B cell (primary cell): ENCODE measurements at regions not wholly inside any gene's neighbourhood (a gene's known extent, or its start where the extent isn't known, plus 50 kb on each side); places are given as distances from the start of the nearest gene placed in this dataset.

ENCODE experiments used
- ATAC-seq: fragments of 200-7000 bp; cut with Tn5 transposase; one replicate; pipeline ENCODE4 v1.10.0; 2021; ENCODE audit warnings: low read depth, mild to moderate bottlenecking, moderate number of reproducible peaks, moderate library complexity
- CTCF ChIA-PET: fragments of 350-600 bp; sonication (Branson Sonifier 250); formaldehyde crosslinking; loops from one replicate; lab custom pipeline; 2021; ENCODE audit warnings: antibody characterized with exemption, inconsistent platforms; lab: Charles Lee
- POLR2A ChIA-PET: fragments of 350-600 bp; sonication (Branson Sonifier 250); formaldehyde crosslinking; loops from one replicate; lab custom pipeline; 2021; ENCODE audit warnings: antibody characterized with exemption; lab: Charles Lee
- DNase-seq: peaks from one replicate; pipeline ENCODE4 v3.0.0; 2013
- H2AFZ ChIP-seq: 2 replicates; pipeline ENCODE4 v1.6.1; 2012; ENCODE audit warnings: mild to moderate bottlenecking, low read depth, low read length; ENCODE audit not compliant: insufficient read depth, poor library complexity, severe bottlenecking
- H3K27ac ChIP-seq, 2 donors: 1 replicate in 1 of 2; 2 replicates in 1 of 2; pipeline ENCODE4 v1.5.1; 2012 to 2013; ENCODE audit warnings: low read length in 2 of 2, mild to moderate bottlenecking in 2 of 2, moderate library complexity in 1 of 2
- H3K27me3 ChIP-seq, 4 experiments: fragments of 200-600 bp in 1 of 4; sonication (generic) in 1 of 4; replicated peaks in 1 of 4; 1 replicate in 2 of 4; 2 replicates in 2 of 4; pipeline versions ENCODE4 v1.6.1 to v1.7.0; 2013 to 2016; ENCODE audit warnings: low read length in 3 of 4, mild to moderate bottlenecking in 2 of 4, mixed read lengths in 1 of 4, moderate library complexity in 1 of 4; ENCODE audit not compliant: insufficient read depth in 4 of 4, control insufficient read depth in 3 of 4; ENCODE audit errors: control extremely low read depth in 1 of 4
- H3K36me3 ChIP-seq, 2 experiments: replicated peaks in 1 of 2; 1 replicate in 1 of 2; 2 replicates in 1 of 2; pipeline versions ENCODE4 v1.6.1 to v1.7.1; 2013; ENCODE audit warnings: low read length in 1 of 2; ENCODE audit not compliant: insufficient read depth in 2 of 2, control insufficient read depth in 1 of 2; ENCODE audit errors: control extremely low read depth in 1 of 2, extremely low read depth in 1 of 2
- H3K4me1 ChIP-seq, 2 donors: fragments of 200-600 bp in 1 of 2; sonication (generic) in 1 of 2; 1 replicate in 1 of 2; 2 replicates in 1 of 2; pipeline versions ENCODE4 v1.5.1 to v1.6.1; 2013 to 2017; ENCODE audit warnings: low read length in 2 of 2; ENCODE audit not compliant: control insufficient read depth in 2 of 2, insufficient read depth in 2 of 2
- H3K4me2 ChIP-seq: replicated peaks from 2 replicates; pipeline ENCODE3; 2012; ENCODE audit warnings: mild to moderate bottlenecking, low read depth, low read length; ENCODE audit not compliant: poor library complexity, severe bottlenecking
- H3K4me3 ChIP-seq, 5 experiments: fragments of 200-600 bp in 1 of 5; sonication (generic) in 1 of 5; 1 replicate in 3 of 5; 2 replicates in 2 of 5; pipeline versions ENCODE4 v1.5.1 to v1.7.0; 2011 to 2016; ENCODE audit warnings: low read length in 4 of 5, mild to moderate bottlenecking in 4 of 5, low read depth in 2 of 5, control low read depth in 1 of 5, moderate library complexity in 1 of 5; ENCODE audit not compliant: insufficient read depth in 1 of 5; ENCODE audit errors: control extremely low read depth in 1 of 5, extremely low read depth in 1 of 5
- H3K79me2 ChIP-seq: fragments of 200-600 bp; sonication (generic); one replicate; pipeline ENCODE4 v1.6.0; 2016; ENCODE audit warnings: low read length; ENCODE audit not compliant: control insufficient read depth, insufficient read depth
- H3K9ac ChIP-seq: fragments of 200-600 bp; sonication (generic); 2 replicates; pipeline ENCODE4 v1.6.1; 2017; ENCODE audit warnings: mild to moderate bottlenecking, low read length, moderate library complexity
- H3K9me3 ChIP-seq, 3 donors: one replicate each; pipeline versions ENCODE4 v1.6.1 to v1.7.1; 2013; ENCODE audit warnings: low read length in 2 of 3; ENCODE audit not compliant: control insufficient read depth in 2 of 3, insufficient read depth in 1 of 3; ENCODE audit errors: control extremely low read depth in 1 of 3
- H4K20me1 ChIP-seq: 2 replicates; pipeline ENCODE4 v1.6.0; 2012; ENCODE audit warnings: mild to moderate bottlenecking, low read length; ENCODE audit not compliant: insufficient read depth, control insufficient read depth, poor library complexity, severe bottlenecking
- H3K27ac Mint-ChIP-seq: one replicate; pipeline ENCODE4 v1.8.0; 2021; ENCODE audit warnings: mixed read lengths
- H3K27me3 Mint-ChIP-seq: one replicate; pipeline ENCODE4 v1.8.0; 2021; ENCODE audit warnings: mixed read lengths
- H3K4me1 Mint-ChIP-seq: one replicate; pipeline ENCODE4 v1.8.0; 2021; ENCODE audit warnings: mixed read lengths
- H3K4me3 Mint-ChIP-seq: one replicate; pipeline ENCODE4 v1.8.0; 2021; ENCODE audit warnings: mixed read lengths
- H3K9me3 Mint-ChIP-seq: one replicate; pipeline ENCODE4 v1.8.0; 2022; ENCODE audit warnings: mixed read lengths; ENCODE audit not compliant: insufficient read depth
- EZH2 ChIP-seq: IDR thresholded peaks from 2 replicates; pipeline ENCODE4 v1.6.1; 2012; ENCODE audit warnings: borderline replicate concordance, low read depth, mild to moderate bottlenecking, moderate library complexity, low read length; ENCODE audit not compliant: insufficient read depth, poor library complexity, severe bottlenecking
- WGBS: methylation state at CpG from one replicate; pipeline ENCODE4 v1.1.5; 2013; ENCODE audit warnings: missing lambda C conversion rate; ENCODE audit not compliant: insufficient coverage; 5-methylcytosine and 5-hydroxymethylcytosine counted together
- intact Hi-C: fragments of 100-400 bp; cut with micrococcal nuclease; formaldehyde crosslinking; loops from one replicate; pipeline ENCODE4 v1.10.0; 2022
- TF ChIP-seq, protein P1 (sequence below): fragments of 200-600 bp; IDR thresholded peaks from one replicate; pipeline ENCODE4 v1.8.0; 2022; ENCODE audit warnings: antibody characterized with exemption, mild to moderate bottlenecking

DNA sequence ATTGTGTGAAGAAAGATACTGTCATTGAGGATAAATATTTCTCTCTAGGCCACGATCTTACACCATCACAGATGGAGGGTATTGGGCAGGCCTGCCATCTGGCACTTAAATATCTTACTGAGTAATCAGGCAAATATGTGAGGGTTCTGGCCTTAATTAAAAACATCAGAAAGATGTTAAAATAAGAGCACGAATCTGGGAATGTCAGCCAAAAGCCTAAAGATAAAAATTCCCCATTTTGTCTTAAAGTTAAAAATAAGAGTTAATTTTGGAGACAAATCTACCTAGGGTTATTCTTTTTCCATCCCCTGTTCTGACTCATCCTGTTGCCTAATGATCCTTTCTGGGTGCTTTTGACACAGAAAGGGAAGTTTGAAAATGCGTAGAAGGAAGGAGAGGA lies 121.0 kb downstream of the SUCLG1 start:
- no peaks in the 10 kb centered on the region for H3K4me1 Mint-ChIP-seq
- H3K4me3 Mint-ChIP-seq = no peak overlapping the region
- no peaks in the 10 kb centered on the region for H3K27me3 ChIP-seq
- DNase-seq (no peak), ATAC-seq (no peak)
- ChIA-PET CTCF (no interaction called here), POLR2A (no interaction called here)
- no peaks in the 10 kb centered on the region for H3K79me2 ChIP-seq
- no peak overlapping the region for H3K9ac ChIP-seq
- H3K36me3 ChIP-seq = no peaks in the 10 kb centered on the region
- H4K20me1 ChIP-seq = no peaks in the 10 kb centered on the region
- H3K9me3 ChIP-seq = no peaks in the 10 kb centered on the region
- H3K27ac Mint-ChIP-seq = no peak overlapping the region
- H3K27me3 Mint-ChIP-seq = no peaks in the 10 kb centered on the region
- no peak overlapping the region for H3K27ac ChIP-seq
- TF ChIP-seq, protein P1, sequence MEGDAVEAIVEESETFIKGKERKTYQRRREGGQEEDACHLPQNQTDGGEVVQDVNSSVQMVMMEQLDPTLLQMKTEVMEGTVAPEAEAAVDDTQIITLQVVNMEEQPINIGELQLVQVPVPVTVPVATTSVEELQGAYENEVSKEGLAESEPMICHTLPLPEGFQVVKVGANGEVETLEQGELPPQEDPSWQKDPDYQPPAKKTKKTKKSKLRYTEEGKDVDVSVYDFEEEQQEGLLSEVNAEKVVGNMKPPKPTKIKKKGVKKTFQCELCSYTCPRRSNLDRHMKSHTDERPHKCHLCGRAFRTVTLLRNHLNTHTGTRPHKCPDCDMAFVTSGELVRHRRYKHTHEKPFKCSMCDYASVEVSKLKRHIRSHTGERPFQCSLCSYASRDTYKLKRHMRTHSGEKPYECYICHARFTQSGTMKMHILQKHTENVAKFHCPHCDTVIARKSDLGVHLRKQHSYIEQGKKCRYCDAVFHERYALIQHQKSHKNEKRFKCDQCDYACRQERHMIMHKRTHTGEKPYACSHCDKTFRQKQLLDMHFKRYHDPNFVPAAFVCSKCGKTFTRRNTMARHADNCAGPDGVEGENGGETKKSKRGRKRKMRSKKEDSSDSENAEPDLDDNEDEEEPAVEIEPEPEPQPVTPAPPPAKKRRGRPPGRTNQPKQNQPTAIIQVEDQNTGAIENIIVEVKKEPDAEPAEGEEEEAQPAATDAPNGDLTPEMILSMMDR = no peak
- no peak for TF ChIP-seq EZH2
- intact Hi-C loops = no loop called here
- no peak overlapping the region for H2AFZ ChIP-seq
- H3K9me3 Mint-ChIP-seq = peaks cover 2% of the 10 kb centered on the region
- WGBS = 83% methylated on average over 1 of the region's 3 CpGs
- H3K4me1 ChIP-seq = no peaks in the 10 kb centered on the region
- no peak overlapping the region for H3K4me2 ChIP-seq
- H3K4me3 ChIP-seq = no peak overlapping the region

DNA sequence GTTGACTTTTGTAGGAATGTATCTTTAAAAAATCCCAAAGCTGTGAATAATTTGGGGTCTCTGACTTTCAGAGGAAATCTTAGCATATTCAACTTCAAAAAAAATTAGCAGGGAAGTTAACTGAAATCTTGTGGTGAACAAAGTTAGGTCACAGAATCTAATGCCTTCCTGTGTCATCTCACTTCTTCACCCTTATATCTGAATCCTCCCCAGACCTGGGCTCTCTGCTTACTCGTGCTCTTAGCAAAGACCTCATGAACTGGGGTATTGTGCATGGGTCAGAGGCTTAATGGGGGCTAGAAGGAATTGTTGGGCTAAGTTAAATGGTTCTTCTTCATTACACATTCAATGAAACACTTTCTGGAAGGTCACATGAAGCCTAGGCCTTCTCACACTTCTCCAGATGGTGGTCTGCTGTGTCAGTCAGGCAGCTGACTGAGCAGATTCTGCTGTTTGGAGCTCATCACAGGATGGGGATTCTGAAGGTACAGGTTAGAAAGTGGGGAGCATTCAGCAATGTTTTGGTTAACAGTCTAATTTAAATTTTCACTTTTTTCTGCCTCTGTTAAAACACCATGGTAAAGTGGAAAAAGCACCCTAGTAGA lies 131.3 kb downstream of the SUCLG1 start:
- Histone ChIP-seq H3K36me3 (no peaks in the 10 kb centered on the region), H3K4me2 (no peak overlapping the region), H4K20me1 (no peaks in the 10 kb centered on the region), H3K4me1 (no peaks in the 10 kb centered on the region), H3K27me3 (peaks cover 0 to 12% (median 3%) of the 10 kb centered on the region in 4 experiments), H3K4me3 (no peak overlapping the region), H3K27ac (no peak overlapping the region), H3K9me3 (no peaks in the 10 kb centered on the region), H3K79me2 (no peaks in the 10 kb centered on the region), H2AFZ (no peak overlapping the region), H3K9ac (no peak overlapping the region)
- TF ChIP-seq, protein P1 = no peak
- no peak for TF ChIP-seq EZH2
- peaks cover 27% of the 10 kb centered on the region for H3K27me3 Mint-ChIP-seq
- no peak for ATAC-seq
- H3K4me1 Mint-ChIP-seq = no peaks in the 10 kb centered on the region
- ChIA-PET CTCF (no interaction called here), POLR2A (no interaction called here)
- intact Hi-C loops = no loop called here
- no peak overlapping the region for H3K27ac Mint-ChIP-seq
- H3K4me3 Mint-ChIP-seq = no peak overlapping the region
- no peak for DNase-seq
- WGBS = no CpG with 5 or more reads among the region's 1 CpG
- no peaks in the 10 kb centered on the region for H3K9me3 Mint-ChIP-seq
